Subcutaneous abdominal adipose tissue (tissue), 5 donors: ENCODE measurements at regions not wholly inside any gene's neighbourhood (a gene's known extent, or its start where the extent isn't known, plus 50 kb on each side); places are given as distances from the start of the nearest gene placed in this dataset.

Experiments used
- H3K27ac ChIP-seq: one replicate; pipeline ENCODE4 v1.7.0; 2013; ENCODE audit warnings: low read depth, mild to moderate bottlenecking, inconsistent platforms, low read length, moderate library complexity
- H3K27me3 ChIP-seq, 5 donors: one replicate each; pipeline ENCODE4 v1.7.0; 2013; ENCODE audit warnings: low read length in 5 of 5, inconsistent platforms in 1 of 5; ENCODE audit not compliant: control insufficient read depth in 5 of 5, insufficient read depth in 4 of 5
- H3K36me3 ChIP-seq, 5 donors: one replicate each; pipeline ENCODE4 v1.7.0; 2013; ENCODE audit warnings: low read length in 5 of 5; ENCODE audit not compliant: control insufficient read depth in 5 of 5, insufficient read depth in 5 of 5
- H3K4me1 ChIP-seq, 5 donors: one replicate each; pipeline ENCODE4 v1.7.0; 2013; ENCODE audit warnings: low read length in 5 of 5, mild to moderate bottlenecking in 3 of 5, moderate library complexity in 1 of 5; ENCODE audit not compliant: control insufficient read depth in 5 of 5, insufficient read depth in 5 of 5
- H3K4me3 ChIP-seq, 5 donors: one replicate each; pipeline ENCODE4 v1.7.0; 2013; ENCODE audit warnings: low read length in 5 of 5, low read depth in 1 of 5
- H3K9ac ChIP-seq, 5 donors: one replicate each; pipeline ENCODE4 v1.7.0; 2013; ENCODE audit warnings: low read length in 5 of 5, mild to moderate bottlenecking in 4 of 5, moderate library complexity in 3 of 5
- H3K9me3 ChIP-seq, 5 donors: one replicate each; pipeline ENCODE4 v1.7.0; 2013; ENCODE audit warnings: low read length in 5 of 5; ENCODE audit not compliant: control insufficient read depth in 5 of 5
- donor health status: healthy.
- donor health status: healthy.
- donor health status: healthy.
- donor health status: healthy.
- donor health status: healthy.

DNA sequence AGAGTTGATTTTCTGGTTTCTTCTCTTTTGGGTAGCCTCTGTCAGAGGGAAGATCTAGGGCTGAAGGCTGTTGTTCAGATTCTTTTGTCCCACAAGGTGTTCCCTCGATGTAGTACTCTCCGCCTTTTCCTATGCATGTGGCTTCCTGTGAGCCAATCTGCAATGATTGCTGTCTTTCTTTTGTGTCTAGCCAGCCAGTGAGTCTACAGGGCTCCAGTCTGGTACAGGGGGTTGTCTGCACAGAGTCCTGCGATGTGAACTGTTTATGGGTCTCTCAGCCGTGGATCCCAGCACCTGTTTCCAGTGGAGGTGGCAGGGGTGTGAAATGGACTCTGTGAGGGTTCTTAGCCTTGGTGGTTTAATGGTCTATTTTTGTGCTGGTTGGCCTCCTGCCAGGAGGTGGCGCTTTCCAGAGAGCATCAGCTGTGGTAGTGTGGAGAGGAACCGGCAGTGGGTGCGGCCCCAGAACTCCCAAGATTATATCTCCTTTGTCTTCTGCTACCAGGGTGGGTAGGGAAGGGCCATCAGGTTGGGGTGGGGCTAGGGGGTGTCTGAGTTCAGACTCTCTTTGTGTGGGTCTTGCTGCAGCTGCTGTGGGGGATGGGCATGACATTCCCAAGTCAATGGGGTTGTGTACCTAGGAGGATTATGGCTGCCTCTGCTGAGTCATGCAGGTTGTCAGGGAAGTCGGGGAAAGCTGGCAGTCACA lies 81.3 kb upstream of the C21orf91 start:
- Histone ChIP-seq H3K36me3 (no peaks in the 10 kb centered on the region), H3K9ac (no peak overlapping the region), H3K27me3 (peaks cover 0 to 3% (median 0%) of the 10 kb centered on the region in 5 donors), H3K4me3 (no peak overlapping the region), H3K27ac (no peak overlapping the region), H3K4me1 (peaks cover 0 to 16% (median 8%) of the 10 kb centered on the region in 5 donors), H3K9me3 (peaks cover 0 to 3% (median 0%) of the 10 kb centered on the region in 5 donors)

DNA sequence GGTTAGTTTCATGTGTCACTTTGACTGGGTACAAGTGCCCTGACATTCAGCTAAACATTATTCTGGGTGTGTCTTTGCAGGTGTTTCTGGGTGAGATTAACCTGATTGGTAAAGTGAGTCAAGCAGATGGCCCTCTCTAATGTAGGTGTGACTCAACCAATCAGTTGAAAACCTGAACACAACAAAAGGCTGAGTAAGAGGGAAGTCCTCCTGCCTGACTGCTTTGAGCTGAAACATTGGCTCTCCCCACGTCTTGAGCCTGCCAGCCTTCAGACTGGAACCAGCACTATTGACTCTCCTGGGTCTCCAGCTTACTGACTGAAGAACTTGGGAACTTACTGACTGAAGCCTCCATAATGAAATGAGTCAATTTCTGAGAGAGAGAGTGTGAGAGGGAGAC lies 70.0 kb upstream of the C21orf91 start:
- Histone ChIP-seq H3K9me3 (peaks cover 0 to 4% (median 0%) of the 10 kb centered on the region in 5 donors), H3K4me3 (no peak overlapping the region), H3K27ac (no peak overlapping the region)

DNA sequence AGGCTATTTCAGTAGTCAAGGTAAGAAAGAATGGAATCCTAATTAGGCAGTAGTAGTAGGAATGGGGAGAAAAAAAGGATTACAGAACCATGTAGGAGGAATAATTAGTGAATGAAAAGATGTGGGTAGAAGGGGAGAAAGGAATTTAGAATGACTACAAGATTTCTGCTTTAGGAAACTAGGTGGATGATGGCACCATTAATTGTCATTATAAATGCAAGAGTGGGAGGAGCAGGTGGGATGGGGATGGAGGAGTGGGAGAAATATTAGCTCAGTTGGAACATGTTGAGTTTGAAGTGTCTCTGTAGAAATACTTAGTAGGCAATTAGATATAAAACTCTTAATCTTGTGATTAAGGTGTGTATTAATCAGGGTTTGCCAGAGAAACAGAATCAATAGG lies 50.0 kb upstream of the C21orf91 start:
- Histone ChIP-seq H3K4me1 (no peaks in the 10 kb centered on the region), H3K4me3 (no peak overlapping the region), H3K36me3 (no peaks in the 10 kb centered on the region), H3K27me3 (no peaks in the 10 kb centered on the region), H3K9me3 (no peaks in the 10 kb centered on the region), H3K27ac (no peak overlapping the region), H3K9ac (no peak overlapping the region)

More for the DNA sequence above, 70.0 kb upstream of the C21orf91 start:
- Histone ChIP-seq H3K36me3 (no peaks in the 10 kb centered on the region), H3K27me3 (no peaks in the 10 kb centered on the region), H3K4me1 (no peaks in the 10 kb centered on the region), H3K9ac (no peak overlapping the region)
